ENCODE measurements at regions not wholly inside any gene's neighbourhood (a gene's known extent, or its start where the extent isn't known, plus 50 kb on each side); places are given as distances from the start of the nearest gene placed in this dataset.

DNA sequence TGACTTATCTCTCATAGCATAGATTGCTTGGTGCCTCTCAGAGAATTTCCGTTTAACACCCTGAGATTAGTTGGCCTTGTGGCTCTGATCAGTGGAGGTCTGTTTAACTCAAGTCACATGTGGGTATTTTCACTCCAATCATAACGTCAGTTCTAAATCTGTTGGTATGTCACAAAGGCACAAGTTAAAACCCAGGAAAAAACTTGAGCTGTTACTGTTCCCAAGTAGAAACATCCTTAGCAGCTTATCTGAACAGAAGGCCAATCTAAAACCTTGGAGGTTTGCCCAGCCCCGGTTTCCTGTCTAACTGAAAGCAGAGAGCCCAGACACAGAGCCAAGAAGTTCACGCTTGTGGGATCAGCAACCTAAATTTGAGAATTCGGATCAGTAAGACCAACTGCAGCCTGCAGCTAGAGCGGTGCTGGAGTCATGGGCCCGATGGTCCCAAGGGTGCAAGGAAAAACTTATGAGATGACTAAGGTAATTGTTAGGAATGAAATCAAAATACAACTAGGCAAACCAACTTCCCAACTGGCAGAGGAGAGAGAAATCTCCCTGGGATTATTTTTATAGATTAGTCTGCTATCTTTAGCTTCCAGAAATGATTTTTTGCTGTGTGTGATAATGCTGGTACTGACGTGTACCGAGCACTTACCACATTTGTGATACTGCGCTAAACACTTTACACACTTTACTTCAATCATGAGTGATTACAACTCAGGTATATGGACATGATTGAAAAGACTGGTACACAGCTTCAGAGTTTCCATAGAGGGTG lies 90.2 kb upstream of the C1orf21 start:
- TF ChIP-seq, protein P1, sequence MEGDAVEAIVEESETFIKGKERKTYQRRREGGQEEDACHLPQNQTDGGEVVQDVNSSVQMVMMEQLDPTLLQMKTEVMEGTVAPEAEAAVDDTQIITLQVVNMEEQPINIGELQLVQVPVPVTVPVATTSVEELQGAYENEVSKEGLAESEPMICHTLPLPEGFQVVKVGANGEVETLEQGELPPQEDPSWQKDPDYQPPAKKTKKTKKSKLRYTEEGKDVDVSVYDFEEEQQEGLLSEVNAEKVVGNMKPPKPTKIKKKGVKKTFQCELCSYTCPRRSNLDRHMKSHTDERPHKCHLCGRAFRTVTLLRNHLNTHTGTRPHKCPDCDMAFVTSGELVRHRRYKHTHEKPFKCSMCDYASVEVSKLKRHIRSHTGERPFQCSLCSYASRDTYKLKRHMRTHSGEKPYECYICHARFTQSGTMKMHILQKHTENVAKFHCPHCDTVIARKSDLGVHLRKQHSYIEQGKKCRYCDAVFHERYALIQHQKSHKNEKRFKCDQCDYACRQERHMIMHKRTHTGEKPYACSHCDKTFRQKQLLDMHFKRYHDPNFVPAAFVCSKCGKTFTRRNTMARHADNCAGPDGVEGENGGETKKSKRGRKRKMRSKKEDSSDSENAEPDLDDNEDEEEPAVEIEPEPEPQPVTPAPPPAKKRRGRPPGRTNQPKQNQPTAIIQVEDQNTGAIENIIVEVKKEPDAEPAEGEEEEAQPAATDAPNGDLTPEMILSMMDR (IDR thresholded peaks at IDR 0.05) = no peak
- no peak for TF ChIP-seq EP300 (IDR thresholded peaks at IDR 0.05)
- no peak for TF ChIP-seq POLR2AphosphoS5 (IDR thresholded peaks at IDR 0.05)
- TF ChIP-seq POLR2A (IDR thresholded peaks at IDR 0.05) = no peak

All from suprapubic skin (tissue), 4 donors.